HCT116 (cell line): ENCODE measurements at regions not wholly inside any gene's neighbourhood (a gene's known extent, or its start where the extent isn't known, plus 50 kb on each side); places are given as distances from the start of the nearest gene placed in this dataset.

ENCODE experiments used
- ATAC-seq: fragments of 200-7000 bp; cut with Tn5 transposase; 2 replicates; pipeline ENCODE4 v1.9.1; 2020; ENCODE audit warnings: mild to moderate bottlenecking, moderate library complexity
- BruUV-seq: library from RNA; stranded (reverse); fragments of 400-500 nt; replicated peaks from 2 replicates; lab custom pipeline; 2021; lab: Mats Ljungman, UMichigan
- CTCF ChIA-PET: fragments of 300-600 bp; sonication (Branson Sonifier 250); formaldehyde crosslinking; loops from one replicate; lab custom pipeline; 2021; ENCODE audit warnings: antibody characterized with exemption; lab: Charles Lee
- POLR2A ChIA-PET: fragments of 300-600, 350-600 bp; sonication (Branson Sonifier 250); formaldehyde crosslinking; loops from one replicate; lab custom pipeline; 2021; ENCODE audit warnings: antibody characterized with exemption; lab: Charles Lee
- RAD21 ChIA-PET, 2 experiments: fragments of 300-600 bp; sonication (Branson Sonifier 250); formaldehyde crosslinking; loops; one replicate each; lab custom pipeline; 2023; ENCODE audit warnings: low total read pairs in 2 of 2; ENCODE audit not compliant: uncharacterized antibody in 2 of 2, unreplicated experiment in 2 of 2, low non-redundant PET in 1 of 2; lab: Charles Lee
- DNase-seq: peaks from one replicate; pipeline ENCODE4 v3.0.0-alpha.2; 2010; ENCODE audit warnings: low read depth, low spot score
- H2AFZ ChIP-seq: fragments of 200-600 bp; shearing (Covaris generic), sonication (generic); 2 replicates; pipeline ENCODE4 v1.6.1; 2017; ENCODE audit warnings: low read depth, mixed run types, mixed read lengths, antibody characterized with exemption, low read length; ENCODE audit not compliant: poor library complexity, severe bottlenecking
- H3K27ac ChIP-seq: 2 replicates; pipeline ENCODE4 v1.5.1; 2012; ENCODE audit warnings: low read depth, low read length
- H3K27me3 ChIP-seq: fragments of 200-600 bp; sonication (generic); 2 replicates; pipeline ENCODE4 v1.6.1; 2016; ENCODE audit warnings: mixed run types, low read length, mixed read lengths; ENCODE audit not compliant: insufficient read depth
- H3K36me3 ChIP-seq, 2 experiments: fragments of 200-500 bp in 1 of 2; fragments of 200-600 bp in 1 of 2; sonication (Bioruptor generic) in 1 of 2; sonication (generic) in 1 of 2; 2 replicates each; pipeline versions ENCODE4 v1.5.1 to v1.6.1; 2014 to 2016; ENCODE audit warnings: low read length in 2 of 2, inconsistent platforms in 1 of 2, mixed read lengths in 1 of 2, mixed run types in 1 of 2; ENCODE audit not compliant: insufficient read depth in 2 of 2, control insufficient read depth in 1 of 2
- H3K4me1 ChIP-seq, 2 experiments: fragments of 200-600 bp in 1 of 2; sonication (generic) in 1 of 2; 2 replicates each; pipeline versions ENCODE4 v1.5.1 to v1.6.1; 2012 to 2017; ENCODE audit warnings: low read length in 2 of 2, inconsistent platforms in 1 of 2, mild to moderate bottlenecking in 1 of 2, mixed read lengths in 1 of 2, mixed run types in 1 of 2, moderate library complexity in 1 of 2; ENCODE audit not compliant: insufficient read depth in 2 of 2, control insufficient read depth in 1 of 2
- H3K4me2 ChIP-seq: fragments of 200-600 bp; sonication (generic); 2 replicates; pipeline ENCODE4 v1.6.1; 2017; ENCODE audit warnings: mixed run types, low read length, mixed read lengths
- H3K4me3 ChIP-seq, 2 experiments: fragments of 200-600 bp in 1 of 2; sonication (generic) in 1 of 2; replicated peaks in 1 of 2; 2 replicates each; pipeline ENCODE4 v1.5.1; 2011 to 2016; ENCODE audit warnings: low read length in 2 of 2, control low read depth in 1 of 2, low read depth in 1 of 2, mild to moderate bottlenecking in 1 of 2, mixed read lengths in 1 of 2, mixed run types in 1 of 2
- H3K79me2 ChIP-seq: fragments of 200-600 bp; sonication (generic); 2 replicates; pipeline ENCODE4 v1.6.1; 2017; ENCODE audit warnings: mild to moderate bottlenecking, mixed run types, low read length, moderate library complexity, mixed read lengths; ENCODE audit not compliant: insufficient read depth
- H3K9ac ChIP-seq: fragments of 200-600 bp; sonication (generic); 2 replicates; pipeline ENCODE4 v1.6.1; 2016; ENCODE audit warnings: low read length, mixed read lengths
- H3K9me2 ChIP-seq: fragments of 200-600 bp; sonication (generic), shearing (Covaris generic); 2 replicates; pipeline ENCODE4 v1.6.1; 2017; ENCODE audit warnings: mixed run types, mild to moderate bottlenecking, moderate library complexity; ENCODE audit not compliant: insufficient read depth
- H3K9me3 ChIP-seq, 2 experiments: fragments of 200-500 bp in 1 of 2; fragments of 200-600 bp in 1 of 2; sonication (Bioruptor generic) in 1 of 2; sonication (generic) in 1 of 2; 2 replicates each; pipeline ENCODE4 v1.6.1; 2014 to 2017; ENCODE audit warnings: low read length in 2 of 2, mixed read lengths in 2 of 2, inconsistent platforms in 1 of 2, low read depth in 1 of 2, mild to moderate bottlenecking in 1 of 2, mixed run types in 1 of 2, moderate library complexity in 1 of 2; ENCODE audit not compliant: control insufficient read depth in 1 of 2, insufficient read depth in 1 of 2
- H4K20me1 ChIP-seq: fragments of 200-600 bp; sonication (generic), shearing (Covaris generic); 2 replicates; pipeline ENCODE4 v1.6.1; 2017; ENCODE audit warnings: mixed run types, mild to moderate bottlenecking, moderate library complexity; ENCODE audit not compliant: insufficient read depth
- ATF3 ChIP-seq: IDR thresholded peaks from 2 replicates; pipeline ENCODE4 v1.6.1; 2012
- CBX3 ChIP-seq: IDR thresholded peaks from 2 replicates; pipeline ENCODE4 v1.6.1; 2012; ENCODE audit warnings: low read depth
- CEBPB ChIP-seq: IDR thresholded peaks from 2 replicates; pipeline ENCODE4 v1.6.1; 2012; ENCODE audit warnings: low read depth
- CTCF ChIP-seq, 3 experiments: fragments of 200-600 bp in 1 of 3; sonication (generic) in 1 of 3; IDR thresholded peaks in 2 of 3; conservative IDR thresholded peaks in 1 of 3; 2 replicates each; pipeline ENCODE4 v1.5.1; 2012 to 2017; ENCODE audit warnings: low read depth in 2 of 3, low read length in 2 of 3, antibody characterized with exemption in 1 of 3, borderline replicate concordance in 1 of 3, control low read depth in 1 of 3, mild to moderate bottlenecking in 1 of 3, mixed read lengths in 1 of 3, mixed run types in 1 of 3, moderate library complexity in 1 of 3; ENCODE audit not compliant: insufficient read depth in 1 of 3
- EGR1 ChIP-seq: IDR thresholded peaks from 2 replicates; pipeline ENCODE4 v1.6.1; 2012; ENCODE audit warnings: low read depth
- EZH2 ChIP-seq: fragments of 200-600 bp; sonication (generic); IDR thresholded peaks from 2 replicates; pipeline ENCODE4 v1.6.1; 2017; ENCODE audit warnings: antibody characterized with exemption, mixed run types
- EZH2phosphoT487 ChIP-seq: fragments of 200-600 bp; IDR thresholded peaks from 2 replicates; pipeline ENCODE4 v1.6.1; 2018; ENCODE audit warnings: antibody characterized with exemption, borderline replicate concordance
- FOSL1 ChIP-seq: IDR thresholded peaks from 2 replicates; pipeline ENCODE4 v1.6.1; 2012; ENCODE audit warnings: low read depth
- JUND ChIP-seq: IDR thresholded peaks from 2 replicates; pipeline ENCODE4 v1.6.1; 2012
- POLR2A ChIP-seq: IDR thresholded peaks from 2 replicates; pipeline ENCODE4 v1.7.0; 2011; ENCODE audit warnings: borderline replicate concordance; ENCODE audit not compliant: insufficient read depth, insufficient read length; ENCODE audit errors: extremely low read depth
- POLR2AphosphoS5 ChIP-seq: IDR thresholded peaks from 2 replicates; pipeline ENCODE4 v1.6.1; 2011; ENCODE audit warnings: mild to moderate bottlenecking, low read depth, low read length, moderate library complexity
- RAD21 ChIP-seq: IDR thresholded peaks from 2 replicates; pipeline ENCODE4 v1.6.1; 2012; ENCODE audit warnings: low read depth, mild to moderate bottlenecking
- TCF7L2 ChIP-seq: IDR thresholded peaks from 2 replicates; pipeline ENCODE4 v1.7.0; 2011; ENCODE audit warnings: borderline replicate concordance, inconsistent platforms; ENCODE audit not compliant: insufficient read depth, insufficient read length; ENCODE audit errors: extremely low read depth
- YY1 ChIP-seq: IDR thresholded peaks from 2 replicates; pipeline ENCODE4 v1.6.1; 2011; ENCODE audit warnings: low read length, low read depth, moderate library complexity, mild to moderate bottlenecking; ENCODE audit not compliant: insufficient replicate concordance; ENCODE audit errors: extremely low read depth
- ZFX ChIP-seq: fragments of 450-650 bp; IDR thresholded peaks from 2 replicates; pipeline ENCODE4 v1.6.1; 2017
- intact Hi-C: fragments of 100-400 bp; cut with micrococcal nuclease; formaldehyde crosslinking; loops from 2 replicates; pipeline ENCODE4 v1.10.0; 2022
- TF ChIP-seq, protein P1 (sequence below): IDR thresholded peaks from 2 replicates; pipeline ENCODE4 v1.6.1; 2011; ENCODE audit warnings: mild to moderate bottlenecking, low read length, moderate library complexity; ENCODE audit not compliant: insufficient replicate concordance; ENCODE audit errors: extremely low read depth

GRCh38 chr5:164153469-164154172, 648.2 kb downstream of the MAT2B start:
- DNase-seq, result no peak
- intact Hi-C loops, result no loop called here
- Histone ChIP-seq H3K9me2 (no peaks in the 10 kb centered on the region), H3K4me1 (no peaks in the 10 kb centered on the region), H3K27ac (no peak overlapping the region), H3K9ac (no peak overlapping the region), H4K20me1 (no peaks in the 10 kb centered on the region; the same call in 1 of the 2 replicates), H3K27me3 (no peaks in the 10 kb centered on the region)
- BruUV-seq, result no TSS peak
- TF ChIP-seq YY1 (no peak), ZFX (no peak), CEBPB (no peak), CTCF (IDR thresholded peaks at IDR 0.05 in 2 of 3, conservative IDR thresholded peaks at IDR 0.05 in 1 of 3; ENCODE audit: borderline replicate concordance in 1 of 3, insufficient read depth in 1 of 3, low read depth in 2 of 3, low read length in 2 of 3) (no peak), TCF7L2 (no peak), EZH2phosphoT487 (no peak), POLR2A (no peak), EGR1 (no peak), JUND (no peak), EZH2 (no peak), POLR2AphosphoS5 (no peak), FOSL1 (no peak), RAD21 (no peak), CBX3 (no peak), ATF3 (no peak)
- TF ChIP-seq, protein P1, sequence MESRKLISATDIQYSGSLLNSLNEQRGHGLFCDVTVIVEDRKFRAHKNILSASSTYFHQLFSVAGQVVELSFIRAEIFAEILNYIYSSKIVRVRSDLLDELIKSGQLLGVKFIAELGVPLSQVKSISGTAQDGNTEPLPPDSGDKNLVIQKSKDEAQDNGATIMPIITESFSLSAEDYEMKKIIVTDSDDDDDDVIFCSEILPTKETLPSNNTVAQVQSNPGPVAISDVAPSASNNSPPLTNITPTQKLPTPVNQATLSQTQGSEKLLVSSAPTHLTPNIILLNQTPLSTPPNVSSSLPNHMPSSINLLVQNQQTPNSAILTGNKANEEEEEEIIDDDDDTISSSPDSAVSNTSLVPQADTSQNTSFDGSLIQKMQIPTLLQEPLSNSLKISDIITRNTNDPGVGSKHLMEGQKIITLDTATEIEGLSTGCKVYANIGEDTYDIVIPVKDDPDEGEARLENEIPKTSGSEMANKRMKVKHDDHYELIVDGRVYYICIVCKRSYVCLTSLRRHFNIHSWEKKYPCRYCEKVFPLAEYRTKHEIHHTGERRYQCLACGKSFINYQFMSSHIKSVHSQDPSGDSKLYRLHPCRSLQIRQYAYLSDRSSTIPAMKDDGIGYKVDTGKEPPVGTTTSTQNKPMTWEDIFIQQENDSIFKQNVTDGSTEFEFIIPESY, result no peak
- TF ChIP-seq, all 23 proteins: peak for 0
- Histone ChIP-seq H3K4me3 (no peak overlapping the region), H2AFZ (no peak overlapping the region), H3K4me2 (no peak overlapping the region), H3K36me3 (no peaks in the 10 kb centered on the region), H3K9me3 (peaks cover 3 to 5% of the 10 kb centered on the region in 2 experiments; a peak in 2 of 4 replicates), H3K79me2 (no peaks in the 10 kb centered on the region)
- no peak for ATAC-seq
- CTCF ChIA-PET, result no interaction called here
- POLR2A ChIA-PET, result no interaction called here
- RAD21 ChIA-PET, result no interaction called here
